Stimulated activated CD4-positive, alpha-beta T cell treated with anti-CD3 and anti-CD28 coated beads, TNF-alpha, amount 100 ng/mL, for 48 hours (primary cell): ENCODE measurements at regions not wholly inside any gene's neighbourhood (a gene's known extent, or its start where the extent isn't known, plus 50 kb on each side); places are given as distances from the start of the nearest gene placed in this dataset.
"Not testable (repeated sequence)": the region's sequence is repeated elsewhere in the genome, so short reads cannot be mapped to it uniquely, and the experiment has no call there.

Experiments used
- DNase-seq, 3 donors: peaks; one replicate each; pipeline ENCODE4 v3.0.0-alpha.2; 2020; ENCODE audit warnings: low read depth in 3 of 3

DNA sequence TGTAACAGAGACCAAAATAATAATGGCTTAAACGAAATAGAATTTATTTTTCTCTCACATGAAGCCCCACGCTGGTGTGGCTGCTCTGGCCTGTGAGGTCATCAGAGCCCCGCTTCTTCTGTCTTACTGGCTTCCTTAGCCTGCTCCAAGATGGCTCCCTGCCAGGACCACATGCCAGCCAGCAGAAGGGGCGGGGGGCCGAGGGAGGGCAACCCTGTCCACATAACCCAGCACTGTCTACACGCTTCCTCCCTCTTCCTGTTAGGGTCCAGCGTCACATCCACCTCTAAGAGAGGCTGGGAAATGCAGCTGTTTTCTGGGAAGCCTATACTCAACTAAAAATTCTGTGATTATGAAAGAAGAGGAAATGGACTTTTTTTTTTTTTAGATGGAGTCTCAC lies 107.9 kb upstream of the DLG1 start:
- DNase-seq, result no peak

DNA sequence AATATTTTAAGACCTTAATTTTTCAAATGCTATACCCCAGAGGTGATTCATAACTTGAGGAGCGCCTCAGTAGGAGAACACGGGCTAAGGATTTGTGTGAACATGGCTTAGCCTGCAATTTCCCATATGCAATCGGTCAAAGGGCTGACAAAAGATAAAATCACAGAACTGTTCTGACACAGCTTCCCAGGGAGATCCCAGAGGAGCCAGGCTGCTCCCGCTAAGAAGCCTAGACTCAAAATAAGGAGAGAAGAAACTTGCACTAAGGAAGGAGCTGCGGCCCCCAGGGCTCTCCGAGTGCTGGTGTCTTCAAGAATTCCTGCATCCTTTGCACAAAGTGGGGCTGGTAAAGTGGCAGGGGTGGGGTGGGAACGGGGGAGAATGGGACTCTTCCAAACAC lies 106.3 kb upstream of the DLG1 start:
- no peak for DNase-seq

DNA sequence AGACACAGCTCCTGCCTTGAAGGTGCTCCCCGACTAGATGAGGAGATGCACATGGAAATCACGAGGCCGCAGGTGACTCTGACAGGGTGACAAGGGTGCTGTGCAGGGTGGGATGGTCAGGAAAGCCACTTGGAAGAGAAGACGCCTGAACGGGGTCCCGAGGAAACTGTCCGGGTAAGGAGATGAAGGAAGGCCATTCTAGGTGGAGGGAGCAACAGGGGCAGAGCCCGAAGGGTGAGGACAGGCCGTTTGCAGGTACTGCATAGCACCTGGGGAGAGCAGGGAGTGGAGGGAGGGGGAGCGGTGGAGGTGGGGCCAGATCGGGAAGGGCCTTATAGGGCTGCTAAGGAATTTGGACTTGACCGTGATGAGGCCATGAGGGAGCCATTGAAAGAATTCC lies 105.6 kb upstream of the DLG1 start:
- DNase-seq, result no peak

DNA sequence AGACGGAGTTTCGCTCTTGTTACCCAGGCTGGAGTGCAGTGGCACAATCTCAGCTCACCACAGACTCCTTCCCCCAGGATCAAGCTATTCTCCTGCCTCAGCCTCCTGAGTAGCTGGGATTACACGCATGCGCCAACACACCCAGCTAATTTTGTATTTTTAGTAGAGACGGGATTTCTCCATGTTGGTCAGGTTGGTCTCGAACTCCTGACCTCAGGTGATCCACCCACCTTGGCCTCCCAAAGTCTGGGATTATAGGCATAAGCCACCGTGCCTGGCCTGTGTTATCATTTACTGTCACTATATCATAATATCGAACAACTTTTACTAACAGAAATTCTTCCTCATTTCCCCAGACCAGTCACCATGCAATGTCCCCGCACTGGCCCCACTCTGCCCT lies 104.0 kb upstream of the DLG1 start:
- not testable (repeated sequence) for DNase-seq

DNA sequence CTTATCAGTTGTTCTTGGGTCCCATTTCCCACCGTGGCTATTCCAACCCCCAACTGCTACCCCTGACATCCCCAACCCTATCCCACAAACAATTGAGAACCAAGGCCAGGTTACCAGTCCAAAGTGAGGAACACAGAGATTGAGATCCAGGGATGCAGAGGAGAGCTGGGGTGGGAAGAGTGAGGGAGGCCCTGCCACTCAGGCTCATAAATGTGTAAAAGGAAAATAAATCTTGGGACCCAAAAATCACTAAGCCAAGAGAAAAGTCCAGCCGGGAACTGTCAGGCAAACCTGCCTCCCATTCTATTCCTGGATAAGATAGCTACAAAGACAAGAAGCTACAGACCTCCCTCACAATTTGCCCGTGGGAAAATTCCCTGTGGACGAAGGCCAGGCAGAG lies 101.1 kb upstream of the DLG1 start:
- no peak for DNase-seq

DNA sequence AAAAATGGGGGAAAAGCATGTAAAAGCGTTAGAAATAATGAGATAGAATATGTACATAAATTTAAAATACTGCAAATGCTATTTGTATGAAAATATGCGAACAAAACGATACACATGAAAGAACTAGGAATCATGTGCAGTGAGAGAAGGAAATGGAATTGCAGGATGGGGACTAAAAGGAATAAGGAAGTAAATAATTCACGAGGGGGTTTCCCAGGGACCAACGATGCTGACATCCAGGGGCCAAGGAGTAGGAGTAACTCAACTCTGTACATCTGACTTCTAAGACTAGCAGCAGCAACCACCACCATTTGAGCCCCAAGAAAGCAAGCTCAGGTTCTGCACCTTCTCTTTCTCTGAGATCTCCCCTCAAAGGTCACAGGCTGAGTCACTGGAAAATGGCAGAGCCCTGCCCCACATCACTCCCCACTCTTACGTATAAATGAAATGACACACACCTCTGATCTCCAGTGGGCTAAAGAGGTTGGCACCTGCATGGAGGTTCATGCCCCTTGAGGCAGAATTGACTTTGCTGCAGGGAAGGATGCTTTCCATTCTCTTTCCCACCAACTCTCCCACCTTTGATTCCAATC lies 100.0 kb upstream of the DLG1 start:
- DNase-seq, result peak in 2 of 3 donors; percentile 12 to 22

DNA sequence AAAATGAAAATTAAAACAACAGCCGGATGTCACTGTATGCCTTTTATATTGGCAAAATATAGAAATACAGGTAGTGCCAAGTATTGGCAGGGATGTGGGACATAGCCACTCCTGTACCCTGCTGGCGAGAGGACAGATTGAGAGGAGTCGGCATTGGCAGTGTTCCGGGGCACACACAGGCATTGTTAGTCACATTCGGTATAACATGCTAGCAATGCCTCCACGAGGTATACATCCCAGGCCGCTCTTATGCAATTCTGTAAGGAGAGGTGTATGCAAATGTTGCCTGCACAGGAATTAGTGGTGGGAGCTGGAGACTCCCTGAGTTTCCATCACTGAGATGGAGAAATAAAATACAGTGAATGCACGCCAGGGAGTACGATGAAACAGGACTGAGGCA lies 99.4 kb upstream of the DLG1 start:
- DNase-seq, result no peak

DNA sequence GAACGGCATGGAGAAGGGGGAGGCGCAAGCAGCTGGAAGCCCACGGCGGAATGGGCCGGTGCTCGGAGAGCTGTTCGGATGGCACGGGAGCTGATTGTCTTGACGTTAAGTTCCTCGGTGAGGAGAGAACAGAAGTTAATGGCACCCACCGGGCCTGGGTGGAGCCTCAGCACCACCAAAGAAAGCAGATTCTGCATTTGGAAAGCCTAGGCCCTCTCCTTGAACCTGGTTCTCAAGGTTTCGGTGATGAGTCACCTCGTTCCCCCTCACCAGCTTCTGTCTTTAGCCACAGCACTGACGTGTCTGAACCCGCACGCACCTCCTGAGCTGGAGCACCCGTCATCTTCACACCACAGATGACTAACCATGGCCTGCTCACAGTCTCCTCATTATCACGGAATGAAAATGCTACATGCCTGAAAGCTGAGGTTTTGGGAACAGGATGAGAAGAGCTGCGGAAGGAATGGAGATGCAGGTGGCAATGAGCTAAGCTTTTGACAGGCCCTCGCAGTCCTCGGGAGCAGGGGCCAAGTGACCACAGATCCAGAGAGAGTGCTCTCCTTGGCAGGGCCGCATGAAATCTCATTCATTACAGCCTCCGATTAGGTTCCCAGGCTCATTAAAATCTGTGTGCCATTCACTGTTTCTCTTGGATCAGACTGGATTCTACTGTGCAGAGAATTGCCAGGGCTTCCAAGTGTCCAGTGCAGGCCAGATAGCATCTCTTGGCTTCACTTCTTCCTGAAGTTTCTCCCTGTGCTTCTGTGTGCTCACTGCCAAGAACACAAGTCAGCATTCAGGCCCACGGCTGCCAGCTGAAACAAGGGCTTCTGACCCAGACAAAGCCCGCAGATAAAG lies 96.3 kb upstream of the DLG1 start:
- peak; percentile 32 to 43 (median 41) for DNase-seq

DNA sequence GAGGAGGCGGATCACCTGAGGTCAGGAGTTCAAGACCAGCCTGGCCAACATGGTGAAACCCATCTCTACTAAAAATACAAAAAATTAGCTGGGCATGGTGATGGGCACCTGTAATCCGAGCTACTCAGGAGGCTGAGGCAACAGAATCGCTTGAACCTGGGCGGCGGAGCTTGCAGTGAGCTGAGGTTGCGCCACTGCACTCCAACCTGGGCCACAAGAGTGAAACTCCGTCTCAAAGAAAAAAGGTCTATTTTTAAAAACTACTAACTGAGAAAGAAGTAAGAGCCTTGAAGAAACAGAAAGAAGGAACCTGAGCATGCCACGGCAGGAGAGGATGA lies 95.7 kb upstream of the DLG1 start:
- not testable (repeated sequence) for DNase-seq

DNA sequence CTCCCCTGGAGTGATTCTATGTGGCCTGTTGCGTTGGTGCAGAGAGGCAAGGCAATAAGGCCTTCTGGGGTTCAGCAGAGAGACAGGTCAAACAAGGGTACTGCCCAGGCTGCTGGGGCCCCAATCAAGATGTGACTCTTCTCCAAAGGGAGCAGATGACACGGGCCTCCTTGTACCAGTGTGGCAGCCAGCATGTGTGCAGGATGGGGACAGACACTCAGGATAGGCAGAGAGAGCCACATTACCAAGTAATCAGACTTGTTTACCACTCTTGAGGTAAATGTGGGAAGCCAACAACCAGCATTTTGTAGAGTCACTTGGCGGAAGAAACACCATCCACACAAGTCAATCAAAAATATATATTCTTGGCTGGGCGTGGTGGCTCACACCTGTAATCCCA lies 95.3 kb upstream of the DLG1 start:
- DNase-seq, result no peak

DNA sequence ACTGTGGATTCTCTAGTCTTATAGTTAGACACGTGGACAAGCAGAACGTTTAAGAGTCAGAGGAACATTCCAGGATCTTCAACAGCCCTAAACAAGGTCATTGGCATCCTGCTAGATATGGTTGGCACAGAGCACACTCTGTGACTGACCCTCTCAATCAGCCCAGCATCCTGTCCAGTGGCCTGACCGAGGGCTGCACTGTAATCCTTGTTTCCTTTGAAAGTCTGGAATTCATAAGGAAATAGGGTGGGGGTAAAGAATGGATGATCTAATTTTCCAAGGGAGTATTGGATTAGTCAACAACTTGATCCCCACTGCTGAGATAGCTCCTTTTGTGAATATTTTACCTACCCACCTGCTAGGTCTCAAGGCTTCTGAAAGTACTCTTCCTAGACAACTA lies 94.5 kb upstream of the DLG1 start:
- no peak for DNase-seq

DNA sequence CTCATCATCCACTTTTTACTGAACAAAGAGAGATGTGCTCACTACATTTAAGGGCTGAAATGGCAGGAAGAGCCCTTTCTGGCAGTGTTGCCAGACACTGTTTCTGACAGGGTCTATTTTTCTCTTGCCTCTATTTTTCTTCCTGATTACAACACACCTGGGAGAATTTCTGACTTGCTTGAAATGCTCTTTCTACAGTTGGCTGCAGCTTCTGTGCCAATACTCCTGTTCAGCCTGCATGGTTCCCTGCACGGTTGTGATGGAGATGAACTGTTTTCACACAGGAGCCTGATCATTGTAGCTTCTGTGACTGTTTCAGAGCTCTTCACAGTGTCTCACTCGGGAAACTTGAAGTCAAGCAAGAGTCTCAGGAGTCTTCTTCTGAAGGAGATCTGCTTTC lies 83.0 kb upstream of the DLG1 start:
- no peak for DNase-seq

DNA sequence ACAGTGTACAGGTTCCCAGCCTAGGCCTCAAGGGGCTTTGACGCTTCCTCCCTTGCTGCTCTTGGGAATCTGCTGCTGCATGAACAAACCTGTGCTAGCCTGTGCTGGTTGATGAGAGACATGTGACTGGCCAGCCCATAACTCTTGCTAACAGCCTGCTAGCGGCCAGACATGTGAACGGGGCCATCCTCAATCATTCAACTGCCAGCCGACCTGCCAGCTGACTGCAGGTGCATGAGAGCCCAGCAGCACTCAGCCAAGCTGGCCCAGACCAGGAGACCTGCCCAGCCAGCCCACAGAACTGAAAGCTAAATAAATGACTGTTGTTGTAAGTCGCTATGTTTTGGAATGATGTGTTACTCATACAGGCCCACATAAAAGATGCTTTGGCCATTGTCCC lies 82.4 kb upstream of the DLG1 start:
- DNase-seq, result no peak

DNA sequence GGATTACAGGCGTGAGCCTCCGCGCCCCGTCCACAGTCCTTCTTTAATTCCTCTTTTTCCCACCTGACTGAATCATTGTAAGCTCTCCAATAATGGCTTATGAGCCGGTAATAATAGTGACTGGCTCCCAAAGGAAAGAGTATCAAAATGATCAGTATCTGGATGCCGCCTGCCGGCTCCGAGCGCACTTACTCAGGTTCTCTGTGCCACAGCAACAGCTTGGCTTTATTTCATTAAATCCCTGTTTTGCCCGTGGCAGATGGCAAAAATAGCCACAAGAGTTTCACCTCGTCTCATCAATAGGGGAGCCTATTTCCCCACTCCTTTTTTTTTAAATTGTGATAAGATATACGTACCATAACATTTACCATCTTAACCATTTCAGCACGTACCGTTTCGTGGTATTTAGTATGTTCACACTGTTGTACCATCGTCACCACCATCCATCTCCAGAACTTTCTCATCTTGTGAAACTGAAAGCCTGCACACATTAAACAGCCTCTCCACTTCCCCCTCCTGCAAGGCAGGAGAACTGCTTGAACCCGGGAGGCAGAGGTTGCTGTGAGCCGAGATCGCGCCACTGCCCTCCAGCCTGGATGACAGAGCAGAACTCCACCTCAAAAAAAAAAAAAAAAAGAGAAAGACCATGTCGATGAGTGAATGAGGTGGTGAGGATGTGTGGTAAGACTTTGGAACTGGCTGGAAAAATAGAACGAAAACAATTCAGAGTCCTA lies 80.7 kb upstream of the DLG1 start:
- DNase-seq, result no peak

DNA sequence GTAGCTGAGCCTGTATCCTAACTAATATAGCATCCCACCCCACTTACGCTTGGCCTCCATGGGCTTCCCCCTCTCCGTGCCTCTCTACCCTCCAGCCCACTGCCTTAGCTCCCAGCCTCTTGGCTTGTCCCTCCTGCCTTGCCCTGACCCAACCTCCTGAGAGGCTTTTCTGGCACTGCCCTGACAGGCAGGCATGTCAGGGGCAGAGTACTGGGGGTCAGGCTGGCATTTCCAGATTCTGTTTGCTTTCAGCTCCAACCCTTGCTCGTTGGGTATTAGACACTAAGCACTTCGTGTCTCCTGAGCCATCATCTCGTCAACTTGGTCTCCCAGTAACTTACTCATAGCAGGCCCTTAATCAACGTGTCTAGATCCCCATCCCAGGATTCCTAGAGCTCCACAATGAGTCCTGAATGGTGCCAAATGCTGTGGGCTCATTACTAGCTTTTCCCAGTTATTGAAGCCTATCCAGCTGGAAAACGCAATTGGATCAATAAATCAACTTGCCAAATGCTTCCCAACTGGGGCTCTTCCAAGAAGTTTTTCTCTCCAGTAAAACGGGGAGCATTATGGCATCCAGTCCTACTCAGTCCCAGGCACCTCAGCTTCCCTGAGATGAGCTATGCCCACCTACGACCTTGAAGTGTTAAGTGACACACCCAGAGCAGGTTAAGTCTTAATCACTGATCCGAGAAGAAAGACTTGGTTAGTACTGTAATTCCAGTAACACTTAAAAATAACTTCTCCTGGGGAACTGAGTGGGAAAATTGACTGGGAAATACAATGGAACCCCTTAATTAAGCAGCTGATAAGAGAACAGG lies 78.5 kb upstream of the DLG1 start:
- no peak for DNase-seq

DNA sequence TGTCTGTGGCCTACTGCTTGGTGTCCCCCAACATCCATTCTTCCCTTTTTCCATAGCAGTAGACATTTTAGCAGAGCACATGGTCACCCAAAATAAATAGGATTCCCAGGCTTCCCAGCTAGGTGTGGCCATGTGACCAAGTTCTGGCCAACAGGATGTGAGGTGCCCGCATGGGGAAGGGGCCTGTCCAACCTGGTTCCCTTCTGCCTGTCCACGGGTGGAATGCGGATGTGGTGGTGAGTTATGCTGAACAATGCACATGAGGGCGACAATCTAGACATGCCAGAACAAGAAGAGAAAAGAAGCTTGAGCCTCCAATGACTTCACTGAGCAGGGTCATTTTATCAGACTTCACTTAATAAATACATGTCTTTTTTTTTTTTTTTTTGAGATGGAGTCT lies 77.6 kb upstream of the DLG1 start:
- no peak for DNase-seq

DNA sequence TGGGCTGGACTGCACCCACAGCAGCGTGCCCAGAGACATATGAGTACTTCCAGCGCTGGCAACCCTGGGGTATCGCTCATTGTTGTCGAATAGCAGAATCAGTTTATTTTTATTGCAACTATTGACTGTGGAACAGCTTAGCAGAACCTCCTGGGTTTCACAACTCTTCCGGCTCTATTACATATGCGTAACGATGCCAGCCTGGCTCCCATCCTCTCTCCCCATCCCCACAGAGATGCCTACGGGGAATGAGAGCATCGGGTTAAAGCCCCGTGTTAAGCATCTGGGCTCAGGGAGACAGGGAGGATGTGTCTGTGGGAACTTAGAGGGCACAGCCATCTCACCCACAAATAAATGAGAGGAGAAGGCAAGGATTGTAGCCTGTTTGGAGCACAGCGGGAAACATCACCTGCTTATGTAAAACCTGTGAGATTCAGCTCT lies 76.6 kb upstream of the DLG1 start:
- no peak for DNase-seq

DNA sequence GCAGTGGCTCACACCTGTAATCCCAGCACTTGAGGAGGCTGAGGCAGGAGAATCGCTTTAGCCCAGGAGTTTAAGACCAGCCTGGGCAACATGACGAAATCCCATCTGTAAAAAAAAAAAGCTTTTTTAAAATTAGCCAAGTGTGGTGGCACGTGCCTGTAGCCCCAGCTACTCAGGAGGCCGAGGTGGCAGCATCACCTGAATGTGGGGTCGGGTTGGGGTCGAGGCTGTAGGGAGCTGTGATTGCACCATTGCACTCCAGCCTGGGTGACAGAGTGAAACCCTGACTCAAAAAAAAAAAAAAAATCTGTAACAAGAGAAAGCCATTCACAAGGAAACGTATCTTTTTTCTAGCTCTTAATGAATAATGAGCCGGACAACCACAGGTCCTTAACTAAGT lies 74.7 kb upstream of the DLG1 start:
- DNase-seq, result no peak

DNA sequence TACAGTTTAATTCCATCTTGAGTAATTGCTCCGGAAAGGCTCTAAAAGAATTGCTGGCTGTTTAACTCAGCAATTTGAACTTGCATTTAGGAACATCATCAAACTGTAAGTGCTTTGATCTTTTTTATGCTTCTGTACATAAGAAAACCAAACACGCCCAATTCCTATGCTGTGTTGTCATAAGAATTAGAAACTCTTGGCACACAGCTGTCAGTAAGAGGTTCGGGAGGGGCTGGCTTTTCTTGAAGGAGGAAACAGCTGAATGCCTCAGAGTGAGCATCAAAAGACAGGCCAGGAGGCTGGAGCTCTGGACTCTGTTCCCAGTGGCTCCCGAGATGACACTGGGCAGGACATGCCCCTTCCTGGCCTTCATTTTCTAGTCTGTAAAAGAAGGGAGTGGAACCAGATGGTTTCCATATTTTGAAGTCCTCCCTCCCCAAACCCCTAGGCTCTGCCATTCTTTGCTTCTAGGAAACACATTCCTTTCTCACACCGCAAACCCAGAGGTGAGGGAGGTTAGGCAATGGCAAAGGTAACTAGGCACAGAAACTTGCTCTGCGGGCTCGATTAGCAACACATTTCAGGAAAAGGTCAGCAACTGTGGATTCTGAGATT lies 73.7 kb upstream of the DLG1 start:
- DNase-seq, result no peak

DNA sequence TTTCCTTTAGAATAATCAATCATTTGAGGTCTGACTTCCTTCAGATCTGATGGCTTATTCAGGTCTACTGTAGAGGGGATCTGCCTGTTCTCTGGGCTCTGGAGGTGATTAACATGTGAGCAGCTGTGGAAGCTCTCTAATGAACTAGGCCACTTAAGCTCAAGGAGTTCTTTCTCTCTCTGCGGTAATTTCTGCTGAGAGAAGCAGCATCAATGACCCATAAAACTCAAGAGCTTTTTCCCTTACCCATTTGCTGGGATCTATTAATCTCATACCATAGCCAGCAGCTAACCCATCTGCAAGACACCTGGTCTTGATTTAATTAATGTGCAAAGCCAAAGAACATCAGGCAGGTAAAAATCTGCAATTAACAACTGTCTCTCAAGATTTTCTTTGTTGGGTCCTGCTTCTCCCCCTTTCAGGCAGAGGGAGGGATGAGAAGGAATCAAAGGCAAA lies 73.2 kb upstream of the DLG1 start:
- DNase-seq, result no peak

DNA sequence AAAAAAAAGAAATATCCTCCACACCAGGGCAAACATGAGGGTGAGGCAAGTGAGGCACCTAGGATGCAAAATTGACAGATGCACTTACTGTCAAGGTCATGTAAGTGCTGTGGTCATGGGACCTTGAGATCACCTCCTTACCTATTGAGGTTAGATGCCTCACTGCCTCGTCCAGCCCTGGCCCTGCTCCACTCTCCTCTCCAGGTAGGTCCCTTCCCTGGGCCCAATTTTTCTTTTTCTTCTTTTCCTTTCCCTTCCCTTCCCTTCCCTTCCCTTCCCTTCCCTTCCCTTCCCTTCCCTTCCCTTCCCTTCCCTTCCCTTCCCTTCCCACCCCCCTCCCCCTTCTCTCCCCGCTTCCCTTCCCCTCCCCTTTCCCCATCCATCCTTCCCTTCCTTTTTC lies 71.1 kb upstream of the DLG1 start:
- no peak for DNase-seq

DNA sequence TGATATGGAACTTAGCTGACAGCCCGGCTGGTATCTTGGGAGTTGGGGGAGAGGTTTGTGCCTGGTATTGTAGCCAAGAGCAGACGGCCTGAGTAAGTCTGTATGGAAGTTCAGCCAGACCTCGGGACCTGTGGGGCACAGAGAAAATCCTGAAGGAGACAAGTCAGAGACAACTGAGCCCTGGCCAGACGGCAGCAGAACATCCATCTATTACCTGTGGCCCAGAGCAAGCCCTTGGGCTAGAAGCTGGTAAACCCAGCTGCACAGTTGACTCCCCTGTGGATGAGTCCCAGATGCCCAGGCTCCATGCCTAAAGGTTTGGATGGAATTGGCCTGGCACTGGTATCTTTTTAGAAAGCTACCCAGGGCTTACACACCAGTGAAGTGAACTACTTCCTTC lies 70.4 kb upstream of the DLG1 start:
- no peak for DNase-seq
